Endodermal cell (in vitro differentiated cells): ENCODE measurements at regions not wholly inside any gene's neighbourhood (a gene's known extent, or its start where the extent isn't known, plus 50 kb on each side); places are given as distances from the start of the nearest gene placed in this dataset.

Experiments used
- DNase-seq: peaks from one replicate; pipeline ENCODE4 v3.0.0-alpha.2; 2017
- H3K27ac ChIP-seq: 2 replicates; pipeline ENCODE4 v1.5.1; 2013; ENCODE audit warnings: mild to moderate bottlenecking, low read depth, low read length, moderate library complexity
- H3K27me3 ChIP-seq: 2 replicates; pipeline ENCODE4 v1.6.1; 2013; ENCODE audit warnings: mild to moderate bottlenecking, low read length, moderate library complexity; ENCODE audit not compliant: insufficient read depth, control insufficient read depth, poor library complexity, severe bottlenecking
- H3K36me3 ChIP-seq: 2 replicates; pipeline ENCODE4 v1.7.0; 2013; ENCODE audit warnings: mild to moderate bottlenecking, low read length, moderate library complexity; ENCODE audit not compliant: control insufficient read depth, insufficient read depth
- H3K4me1 ChIP-seq: one replicate; pipeline ENCODE4 v1.7.0; 2013; ENCODE audit warnings: low read length; ENCODE audit not compliant: control insufficient read depth, insufficient read depth
- H3K4me3 ChIP-seq: 2 replicates; pipeline ENCODE4 v1.5.1; 2013; ENCODE audit warnings: mild to moderate bottlenecking, low read length, moderate library complexity
- H3K9ac ChIP-seq: 2 replicates; pipeline ENCODE4 v1.6.1; 2013; ENCODE audit warnings: mild to moderate bottlenecking, low read length, moderate library complexity; ENCODE audit not compliant: poor library complexity, severe bottlenecking; ENCODE audit errors: extremely low read depth
- H3K9me3 ChIP-seq: 2 replicates; pipeline ENCODE4 v1.6.1; 2013; ENCODE audit warnings: mild to moderate bottlenecking, low read length, moderate library complexity; ENCODE audit not compliant: control insufficient read depth
- H3K27ac Mint-ChIP-seq: 2 replicates; pipeline ENCODE4 v1.8.0; 2020; ENCODE audit warnings: mixed read lengths
- H3K27me3 Mint-ChIP-seq: 2 replicates; pipeline ENCODE4 v1.8.0; 2021; ENCODE audit warnings: mild to moderate bottlenecking, mixed read lengths; ENCODE audit not compliant: insufficient read depth
- H3K36me3 Mint-ChIP-seq: 2 replicates; pipeline ENCODE4 v1.8.0; 2020; ENCODE audit warnings: low read depth, mixed read lengths
- H3K4me1 Mint-ChIP-seq: 2 replicates; pipeline ENCODE4 v1.8.0; 2020; ENCODE audit warnings: mixed read lengths
- H3K4me3 Mint-ChIP-seq: 2 replicates; pipeline ENCODE4 v1.8.0; 2020; ENCODE audit warnings: mild to moderate bottlenecking, moderate library complexity, mixed read lengths
- H3K9me3 Mint-ChIP-seq: 2 replicates; pipeline ENCODE4 v1.8.0; 2020; ENCODE audit warnings: mild to moderate bottlenecking, mixed read lengths
- CTCF ChIP-seq: fragments of 200-600 bp; sonication (generic); conservative IDR thresholded peaks from 2 replicates; pipeline ENCODE4 v1.5.0; 2021; ENCODE audit warnings: antibody characterized with exemption, mild to moderate bottlenecking
- WGBS, 2 experiments: methylation state at CpG; one replicate each; pipeline versions ENCODE4 v1.1.5 to v1.1.7; 2013; ENCODE audit warnings: missing lambda C conversion rate in 2 of 2, mixed read lengths in 1 of 2; ENCODE audit not compliant: insufficient coverage in 1 of 2, insufficient read length in 1 of 2; 5-methylcytosine and 5-hydroxymethylcytosine counted together

- H3K4me1 ChIP-seq = no peaks in the 10 kb centered on the region
- no peaks in the 10 kb centered on the region for H3K4me1 Mint-ChIP-seq
- H3K27ac ChIP-seq = no peak overlapping the region
- no peak overlapping the region for H3K4me3 Mint-ChIP-seq
- TF ChIP-seq CTCF = no peak
- H3K9ac ChIP-seq = no peak overlapping the region
- no peaks in the 10 kb centered on the region for H3K27me3 ChIP-seq
- H3K36me3 ChIP-seq = no peaks in the 10 kb centered on the region
- no peak overlapping the region for H3K27ac Mint-ChIP-seq
- H3K4me3 ChIP-seq = no peak overlapping the region
- 88 to 92% methylated on average over 5 to 36 of the region's 36 CpGs for WGBS, 2 experiments
- DNase-seq = no peak
- H3K9me3 ChIP-seq = peaks cover 42% of the 10 kb centered on the region
- peaks cover 7% of the 10 kb centered on the region for H3K36me3 Mint-ChIP-seq
- H3K27me3 Mint-ChIP-seq = no peaks in the 10 kb centered on the region
- peaks cover 81% of the 10 kb centered on the region for H3K9me3 Mint-ChIP-seq
Observed at GRCh38 chr7:63112764-63113712, 885.6 kb upstream of the ZNF722 start.

GRCh38 chr7:63113713-63114285 is 884.9 kb upstream of the ZNF722 start:
- Mint-ChIP-seq H3K4me3 (no peak overlapping the region), H3K27ac (no peak overlapping the region), H3K9me3 (peaks cover 83% of the 10 kb centered on the region), H3K27me3 (no peaks in the 10 kb centered on the region), H3K4me1 (no peaks in the 10 kb centered on the region), H3K36me3 (peaks cover 7% of the 10 kb centered on the region)
- Histone ChIP-seq H3K27ac (no peak overlapping the region), H3K9ac (no peak overlapping the region), H3K4me3 (no peak overlapping the region), H3K9me3 (peaks cover 44% of the 10 kb centered on the region), H3K36me3 (no peaks in the 10 kb centered on the region), H3K4me1 (no peaks in the 10 kb centered on the region), H3K27me3 (no peaks in the 10 kb centered on the region)
- DNase-seq = no peak
- no peak for TF ChIP-seq CTCF
- WGBS, 2 experiments = 85 to 88% methylated on average over 8 to 33 of the region's 33 CpGs

GRCh38 chr7:63114371-63114985 is 884.2 kb upstream of the ZNF722 start:
- H3K4me1 ChIP-seq = no peaks in the 10 kb centered on the region
- H3K36me3 ChIP-seq = no peaks in the 10 kb centered on the region
- no peak for DNase-seq
- no peak overlapping the region for H3K27ac Mint-ChIP-seq
- no peak overlapping the region for H3K27ac ChIP-seq
- H3K4me3 ChIP-seq = no peak overlapping the region
- H3K9ac ChIP-seq = no peak overlapping the region
- H3K27me3 Mint-ChIP-seq = no peaks in the 10 kb centered on the region
- H3K36me3 Mint-ChIP-seq = peaks cover 7% of the 10 kb centered on the region
- no peak for TF ChIP-seq CTCF
- peaks cover 84% of the 10 kb centered on the region for H3K9me3 Mint-ChIP-seq
- H3K27me3 ChIP-seq = no peaks in the 10 kb centered on the region
- WGBS, 2 experiments = 92 to 93% methylated on average over 22 to 54 of the region's 56 CpGs
- no peak overlapping the region for H3K4me3 Mint-ChIP-seq
- no peaks in the 10 kb centered on the region for H3K4me1 Mint-ChIP-seq
- peaks cover 51% of the 10 kb centered on the region for H3K9me3 ChIP-seq
